ENCODE measurements at regions not wholly inside any gene's neighbourhood (a gene's known extent, or its start where the extent isn't known, plus 50 kb on each side); places are given as distances from the start of the nearest gene placed in this dataset.

- no peak for TF ChIP-seq ZFX (IDR thresholded peaks at IDR 0.05)
- TF ChIP-seq CTCF (conservative IDR thresholded peaks at IDR 0.05), result no peak
Observed at GRCh38 chr15:93706495-93707292, 524.7 kb upstream of the MCTP2 start.

GRCh38 chr15:93705753-93706455, 525.5 kb upstream of the MCTP2 start:
- no peak overlapping the region for H3K27ac ChIP-seq
- TF ChIP-seq CTCF (conservative IDR thresholded peaks at IDR 0.05), result no peak
- no peak for TF ChIP-seq ZFX (IDR thresholded peaks at IDR 0.05)

More at GRCh38 chr15:93706495-93707292, 524.7 kb upstream of the MCTP2 start:
- no peak overlapping the region for H3K27ac ChIP-seq

- no peak overlapping the region for H3K27ac ChIP-seq
- no peak for TF ChIP-seq ZFX (IDR thresholded peaks at IDR 0.05)
- TF ChIP-seq CTCF (conservative IDR thresholded peaks at IDR 0.05), result no peak
Observed at GRCh38 chr15:93703092-93703739, 528.1 kb upstream of the MCTP2 start.

- TF ChIP-seq CTCF (conservative IDR thresholded peaks at IDR 0.05), result no peak
- TF ChIP-seq ZFX (IDR thresholded peaks at IDR 0.05), result no peak
- no peak overlapping the region for H3K27ac ChIP-seq
Observed at GRCh38 chr15:93700051-93700450, 531.3 kb upstream of the MCTP2 start.

GRCh38 chr15:93694033-93694432, 537.3 kb upstream of the MCTP2 start:
- H3K27ac ChIP-seq, result no peak overlapping the region
- no peak for TF ChIP-seq ZFX (IDR thresholded peaks at IDR 0.05)
- no peak for TF ChIP-seq CTCF (conservative IDR thresholded peaks at IDR 0.05)

GRCh38 chr15:93683651-93684050, 547.7 kb upstream of the MCTP2 start:
- H3K27ac ChIP-seq, result no peak overlapping the region
- TF ChIP-seq CTCF (conservative IDR thresholded peaks at IDR 0.05) (no peak), ZFX (IDR thresholded peaks at IDR 0.05) (no peak)

All from C4-2B (cell line).